Cardiac fibroblast (primary cell): ENCODE measurements at regions not wholly inside any gene's neighbourhood (a gene's known extent, or its start where the extent isn't known, plus 50 kb on each side); places are given as distances from the start of the nearest gene placed in this dataset.

Experiments
- DNase-seq, 2 donors: peaks; one replicate each; pipeline versions ENCODE4 v3.0.0 to v3.0.0-alpha.2; 2010; ENCODE audit warnings: low read depth in 2 of 2
- H3K4me3 ChIP-seq, 2 donors: replicated peaks in 1 of 2; 1 replicate in 1 of 2; 2 replicates in 1 of 2; pipeline ENCODE4 v1.5.1; 2011; ENCODE audit warnings: low read depth in 2 of 2, low read length in 2 of 2, mild to moderate bottlenecking in 2 of 2, moderate library complexity in 1 of 2
- TF ChIP-seq, protein P1 (sequence below): IDR thresholded peaks from one replicate; pipeline ENCODE4 v1.5.1; 2011; ENCODE audit warnings: low read depth, mild to moderate bottlenecking, low read length, inconsistent platforms

- no peak for DNase-seq
- no peak overlapping the region for H3K4me3 ChIP-seq
- TF ChIP-seq, protein P1, sequence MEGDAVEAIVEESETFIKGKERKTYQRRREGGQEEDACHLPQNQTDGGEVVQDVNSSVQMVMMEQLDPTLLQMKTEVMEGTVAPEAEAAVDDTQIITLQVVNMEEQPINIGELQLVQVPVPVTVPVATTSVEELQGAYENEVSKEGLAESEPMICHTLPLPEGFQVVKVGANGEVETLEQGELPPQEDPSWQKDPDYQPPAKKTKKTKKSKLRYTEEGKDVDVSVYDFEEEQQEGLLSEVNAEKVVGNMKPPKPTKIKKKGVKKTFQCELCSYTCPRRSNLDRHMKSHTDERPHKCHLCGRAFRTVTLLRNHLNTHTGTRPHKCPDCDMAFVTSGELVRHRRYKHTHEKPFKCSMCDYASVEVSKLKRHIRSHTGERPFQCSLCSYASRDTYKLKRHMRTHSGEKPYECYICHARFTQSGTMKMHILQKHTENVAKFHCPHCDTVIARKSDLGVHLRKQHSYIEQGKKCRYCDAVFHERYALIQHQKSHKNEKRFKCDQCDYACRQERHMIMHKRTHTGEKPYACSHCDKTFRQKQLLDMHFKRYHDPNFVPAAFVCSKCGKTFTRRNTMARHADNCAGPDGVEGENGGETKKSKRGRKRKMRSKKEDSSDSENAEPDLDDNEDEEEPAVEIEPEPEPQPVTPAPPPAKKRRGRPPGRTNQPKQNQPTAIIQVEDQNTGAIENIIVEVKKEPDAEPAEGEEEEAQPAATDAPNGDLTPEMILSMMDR = no peak
Measured at GRCh38 chr2:166568409-166568808, 74.4 kb upstream of the SCN7A start.

DNA sequence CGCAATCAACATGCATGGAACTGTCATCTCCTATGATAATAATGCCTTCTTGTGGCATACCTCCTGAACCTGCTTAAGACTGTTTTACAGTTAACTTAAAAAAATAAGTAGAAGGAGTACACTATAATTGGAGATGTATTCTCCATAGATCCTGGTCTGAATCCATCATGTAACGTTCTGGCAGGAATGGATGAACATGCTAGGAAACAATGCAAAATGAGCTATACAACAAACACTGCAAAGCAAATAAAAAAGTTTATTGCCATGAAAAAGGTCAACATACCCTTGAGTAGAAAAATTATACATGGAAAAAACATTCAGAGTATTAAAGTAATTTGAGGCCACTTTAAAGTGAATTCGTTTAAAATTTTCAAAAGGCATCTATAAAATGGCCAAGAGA lies 71.5 kb upstream of the SCN7A start:
- TF ChIP-seq, protein P1 = no peak
- no peak for DNase-seq
- no peak overlapping the region for H3K4me3 ChIP-seq

GRCh38 chr2:166563894-166564293 lies 69.8 kb upstream of the SCN7A start:
- H3K4me3 ChIP-seq = no peak overlapping the region
- TF ChIP-seq, protein P1 = no peak
- DNase-seq = peak in 1 of 2 donors; percentile 10

GRCh38 chr2:166560022-166560421 lies 66.0 kb upstream of the SCN7A start:
- no peak overlapping the region for H3K4me3 ChIP-seq
- TF ChIP-seq, protein P1 = no peak
- no peak for DNase-seq

DNA sequence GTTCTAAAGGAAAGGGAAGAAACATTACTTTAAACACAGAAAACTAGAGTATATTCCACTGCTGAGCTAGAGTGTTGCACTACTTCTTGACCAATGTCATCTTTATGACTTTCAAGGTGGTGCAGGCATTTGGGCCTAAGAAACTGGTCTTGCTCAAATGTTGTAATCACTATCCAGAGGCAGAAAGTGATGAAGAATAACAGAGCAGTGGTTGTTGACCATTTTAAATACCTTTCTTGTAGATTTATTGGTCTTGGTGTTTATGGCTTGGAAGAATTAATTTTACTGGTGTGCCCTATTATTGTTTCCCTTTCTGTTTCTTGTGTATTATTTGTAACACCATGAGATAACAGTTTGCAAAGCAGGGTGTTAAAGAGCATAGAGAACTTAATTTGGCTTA lies 56.9 kb upstream of the SCN7A start:
- TF ChIP-seq, protein P1 = no peak
- DNase-seq = no peak
- H3K4me3 ChIP-seq = no peak overlapping the region

GRCh38 chr2:166545473-166545872 lies 51.4 kb upstream of the SCN7A start:
- no peak for DNase-seq
- H3K4me3 ChIP-seq = no peak overlapping the region
- TF ChIP-seq, protein P1 = no peak
